Aorta (tissue), 5 donors: ENCODE measurements at regions not wholly inside any gene's neighbourhood (a gene's known extent, or its start where the extent isn't known, plus 50 kb on each side); places are given as distances from the start of the nearest gene placed in this dataset.

ENCODE experiments used
- ATAC-seq: fragments of 200-7000 bp; cut with Tn5 transposase; one replicate; pipeline ENCODE4 v1.9.1; 2022; ENCODE audit warnings: moderate library complexity; ENCODE audit not compliant: low FRiP score
- DNase-seq, 2 donors: peaks; one replicate each; pipeline ENCODE4 v3.0.0-alpha.2; 2020
- H3K27ac ChIP-seq, 2 donors: one replicate each; pipeline ENCODE4 v1.5.1; 2013; ENCODE audit warnings: low read length in 2 of 2, mild to moderate bottlenecking in 2 of 2, moderate library complexity in 2 of 2, control low read depth in 1 of 2, inconsistent platforms in 1 of 2, low read depth in 1 of 2
- H3K27me3 ChIP-seq, 2 donors: one replicate each; pipeline ENCODE4 v1.6.1; 2013; ENCODE audit warnings: control low read depth in 1 of 2, low read length in 1 of 2, mild to moderate bottlenecking in 1 of 2, moderate library complexity in 1 of 2; ENCODE audit not compliant: insufficient read depth in 2 of 2, control insufficient read depth in 1 of 2
- H3K36me3 ChIP-seq, 2 donors: one replicate each; pipeline ENCODE4 v1.6.1; 2013; ENCODE audit warnings: control low read depth in 1 of 2, low read length in 1 of 2, mild to moderate bottlenecking in 1 of 2; ENCODE audit not compliant: insufficient read depth in 2 of 2, control insufficient read depth in 1 of 2
- H3K4me1 ChIP-seq, 2 donors: one replicate each; pipeline ENCODE4 v1.6.1; 2013; ENCODE audit warnings: low read length in 2 of 2, control low read depth in 1 of 2, mild to moderate bottlenecking in 1 of 2, moderate library complexity in 1 of 2; ENCODE audit not compliant: insufficient read depth in 2 of 2, control insufficient read depth in 1 of 2
- H3K4me3 ChIP-seq, 2 donors: one replicate each; pipeline ENCODE4 v1.5.1; 2013; ENCODE audit warnings: low read length in 2 of 2, control low read depth in 1 of 2, mild to moderate bottlenecking in 1 of 2
- H3K9me3 ChIP-seq: one replicate; pipeline ENCODE4 v1.6.1; 2013; ENCODE audit warnings: mild to moderate bottlenecking, low read length; ENCODE audit not compliant: control insufficient read depth
- WGBS, 2 donors: extraction: QIAGEN DNeasy Blood & Tissue Kit; methylation state at CpG; one replicate each; pipeline ENCODE4 v1.1.7; 2013; 5-methylcytosine and 5-hydroxymethylcytosine counted together
- intact Hi-C, 2 donors: fragments of 100-400 bp; cut with DNase I; formaldehyde crosslinking; loops; one replicate each; pipeline versions ENCODE4 v1.14.2 to v1.15.0; 2022
- donor health status: healthy with polysubstance abuse.
- donor health status: Bipolar disorder and iron deficiency.
- donor health status: DM: no; HTN: no; CAD: no.
- donor health status: DM: no; HTN: no; CAD: no.
- donor health status: DM: yes; HTN: yes; CAD: no.

- intact Hi-C loops, result no loop called here
- ATAC-seq, result no peak
- Histone ChIP-seq H3K4me1 (no peaks in the 10 kb centered on the region), H3K9me3 (peaks cover 2% of the 10 kb centered on the region), H3K4me3 (no peak overlapping the region), H3K36me3 (no peaks in the 10 kb centered on the region), H3K27ac (no peak overlapping the region), H3K27me3 (no peaks in the 10 kb centered on the region)
- WGBS, 2 donors, result 22 to 40% methylated on average over 4 of the region's 4 CpGs
- no peak for DNase-seq
These were observed 297.1 kb upstream of the RARB start for GRCh38 chr3:25130724-25131520.

- WGBS, 2 donors, result 28 to 51% methylated on average over 3 of the region's 3 CpGs
- Histone ChIP-seq H3K4me3 (no peak overlapping the region), H3K27ac (no peak overlapping the region), H3K9me3 (no peaks in the 10 kb centered on the region), H3K36me3 (no peaks in the 10 kb centered on the region), H3K4me1 (no peaks in the 10 kb centered on the region), H3K27me3 (no peaks in the 10 kb centered on the region)
- no peak for ATAC-seq
- no peak for DNase-seq
- intact Hi-C loops, result no loop called here
These were observed 294.5 kb upstream of the RARB start for GRCh38 chr3:25133588-25133987.

GRCh38 chr3:25137606-25138005, 290.5 kb upstream of the RARB start:
- H3K4me3 ChIP-seq, result no peak overlapping the region
- ATAC-seq (no peak), DNase-seq (no peak)
- H3K4me1 ChIP-seq, result no peaks in the 10 kb centered on the region
- WGBS, 2 donors, result 98 to 99% methylated on average over 2 of the region's 2 CpGs
- no peaks in the 10 kb centered on the region for H3K9me3 ChIP-seq
- no peaks in the 10 kb centered on the region for H3K27me3 ChIP-seq
- intact Hi-C loops, result no loop called here
- H3K27ac ChIP-seq, result no peak overlapping the region
- no peaks in the 10 kb centered on the region for H3K36me3 ChIP-seq

GRCh38 chr3:25139267-25139666, 288.8 kb upstream of the RARB start:
- no peaks in the 10 kb centered on the region for H3K4me1 ChIP-seq
- WGBS, 2 donors, result 75 to 83% methylated on average over 1 of the region's 1 CpG
- no peak overlapping the region for H3K4me3 ChIP-seq
- H3K36me3 ChIP-seq, result no peaks in the 10 kb centered on the region
- no peaks in the 10 kb centered on the region for H3K27me3 ChIP-seq
- no peaks in the 10 kb centered on the region for H3K9me3 ChIP-seq
- no peak overlapping the region for H3K27ac ChIP-seq
- ATAC-seq (no peak), DNase-seq (no peak)
- intact Hi-C loops, result no loop called here

GRCh38 chr3:25142609-25143355, 285.3 kb upstream of the RARB start:
- no peaks in the 10 kb centered on the region for H3K27me3 ChIP-seq
- no peak overlapping the region for H3K27ac ChIP-seq
- intact Hi-C loops, result no loop called here
- H3K36me3 ChIP-seq, result no peaks in the 10 kb centered on the region
- DNase-seq (no peak), ATAC-seq (no peak)
- H3K4me3 ChIP-seq, result no peak overlapping the region
- H3K9me3 ChIP-seq, result no peaks in the 10 kb centered on the region
- no peaks in the 10 kb centered on the region for H3K4me1 ChIP-seq
- 57 to 61% methylated on average over 6 of the region's 6 CpGs for WGBS, 2 donors

- Histone ChIP-seq H3K4me1 (no peaks in the 10 kb centered on the region), H3K4me3 (no peak overlapping the region), H3K27ac (no peak overlapping the region), H3K27me3 (no peaks in the 10 kb centered on the region), H3K9me3 (no peaks in the 10 kb centered on the region), H3K36me3 (no peaks in the 10 kb centered on the region)
- intact Hi-C loops, result no loop called here
- WGBS, 2 donors, result 84 to 94% methylated on average over 5 of the region's 5 CpGs
- DNase-seq (no peak), ATAC-seq (no peak)
These were observed 284.6 kb upstream of the RARB start for GRCh38 chr3:25143356-25144025.

GRCh38 chr3:25144430-25144829, 283.6 kb upstream of the RARB start:
- Histone ChIP-seq H3K27me3 (no peaks in the 10 kb centered on the region), H3K9me3 (no peaks in the 10 kb centered on the region), H3K4me1 (no peaks in the 10 kb centered on the region), H3K36me3 (no peaks in the 10 kb centered on the region), H3K4me3 (no peak overlapping the region), H3K27ac (no peak overlapping the region)
- DNase-seq, result no peak
- intact Hi-C loops, result no loop called here
- WGBS, 2 donors, result 82 to 88% methylated on average over 4 of the region's 4 CpGs
- ATAC-seq, result no peak

- Histone ChIP-seq H3K27ac (no peak overlapping the region), H3K4me1 (no peaks in the 10 kb centered on the region), H3K36me3 (no peaks in the 10 kb centered on the region), H3K4me3 (no peak overlapping the region), H3K27me3 (no peaks in the 10 kb centered on the region), H3K9me3 (no peaks in the 10 kb centered on the region)
- WGBS, 2 donors, result 92 to 94% methylated on average over 1 of the region's 1 CpG
- DNase-seq (no peak), ATAC-seq (no peak)
- intact Hi-C loops, result loop anchor here in 1 of 2 donors (5.0 kb wide), 1 partner anchor 228 kb away; no protein-coding TSS in a partner anchor
These were observed 282.9 kb upstream of the RARB start for GRCh38 chr3:25145176-25145575.
